ENCODE measurements at regions not wholly inside any gene's neighbourhood (a gene's known extent, or its start where the extent isn't known, plus 50 kb on each side); places are given as distances from the start of the nearest gene placed in this dataset.

GRCh38 chr12:86710109-86710508, 453.9 kb upstream of the MGAT4C start:
- TF ChIP-seq CTCF (IDR thresholded peaks at IDR 0.05 in 8 of 11, conservative IDR thresholded peaks at IDR 0.05 in 3 of 11) (no peak), POLR2A (IDR thresholded peaks at IDR 0.05) (no peak)
